Adrenal gland (tissue), 9 donors: ENCODE measurements at regions not wholly inside any gene's neighbourhood (a gene's known extent, or its start where the extent isn't known, plus 50 kb on each side); places are given as distances from the start of the nearest gene placed in this dataset.
A peak's percentile ranks its signal among the peaks of the same experiment; 100 is the strongest.

Experiments
- DNase-seq, 7 donors: peaks; one replicate each; pipeline ENCODE4 v3.0.0-alpha.2; 2019 to 2020
- H3K27ac ChIP-seq, 5 donors: fragments of 200-600 bp; sonication (generic) in 4 of 5; 1 replicate in 3 of 5; 2 replicates in 2 of 5; pipeline versions ENCODE4 v1.5.1 to v1.8.0; 2016 to 2020; ENCODE audit warnings: mild to moderate bottlenecking in 1 of 5
- H3K27me3 ChIP-seq: fragments of 200-600 bp; 2 replicates; pipeline ENCODE4 v1.8.0; 2021
- H3K36me3 ChIP-seq, 2 donors: fragments of 200-600 bp; replicated peaks in 1 of 2; 1 replicate in 1 of 2; 2 replicates in 1 of 2; pipeline versions ENCODE4 v1.5.1 to v1.8.0; 2018 to 2022
- H3K4me1 ChIP-seq, 2 donors: fragments of 200-600 bp; replicated peaks in 1 of 2; 1 replicate in 1 of 2; 2 replicates in 1 of 2; pipeline versions ENCODE4 v1.5.1 to v1.8.0; 2018 to 2021
- H3K4me3 ChIP-seq, 4 donors: fragments of 200-600 bp; sonication (generic) in 3 of 4; one replicate each; pipeline ENCODE4 v1.5.1; 2016 to 2018
- H3K9me3 ChIP-seq, 3 donors: fragments of 200-600 bp; sonication (generic) in 1 of 3; replicated peaks in 1 of 3; 1 replicate in 2 of 3; 2 replicates in 1 of 3; pipeline versions ENCODE4 v1.5.1 to v1.8.0; 2016 to 2021
- POLR2A ChIP-seq, 2 donors: fragments of 450-650 bp; IDR thresholded peaks; one replicate each; pipeline ENCODE4 v1.6.1; 2017; ENCODE audit warnings: antibody characterized with exemption in 2 of 2, mild to moderate bottlenecking in 2 of 2, moderate library complexity in 1 of 2
- WGBS, 4 donors: extraction: QIAGEN DNeasy Blood & Tissue Kit in 2 of 4; methylation state at CpG; one replicate each; pipeline versions ENCODE4 v1.1.5 to v1.1.7; 2013 to 2017; 5-methylcytosine and 5-hydroxymethylcytosine counted together
- intact Hi-C, 2 donors: fragments of 100-400 bp; cut with DNase I; formaldehyde crosslinking; loops; one replicate each; pipeline versions ENCODE4 v1.14.1 to v1.15.0; 2022 to 2023
- TF ChIP-seq, protein P1 (sequence below), 6 experiments: fragments of 450-650 bp in 4 of 6; fragments of 200-600 bp in 2 of 6; sonication (generic) in 1 of 6; IDR thresholded peaks; 1 replicate in 5 of 6; 2 replicates in 1 of 6; pipeline versions ENCODE4 v1.5.1 to v1.8.0; 2016 to 2021; ENCODE audit warnings: antibody characterized with exemption in 6 of 6, mild to moderate bottlenecking in 2 of 6, moderate library complexity in 1 of 6
- donor health status: healthy with polysubstance abuse.
- donor health status: Bipolar disorder and iron deficiency.
- donor health status: DM: yes; HTN: yes; CAD: no.
- donor health status: DM: no; HTN: no; CAD: no.
- donor health status: DM: no; HTN: no; CAD: no.

DNA sequence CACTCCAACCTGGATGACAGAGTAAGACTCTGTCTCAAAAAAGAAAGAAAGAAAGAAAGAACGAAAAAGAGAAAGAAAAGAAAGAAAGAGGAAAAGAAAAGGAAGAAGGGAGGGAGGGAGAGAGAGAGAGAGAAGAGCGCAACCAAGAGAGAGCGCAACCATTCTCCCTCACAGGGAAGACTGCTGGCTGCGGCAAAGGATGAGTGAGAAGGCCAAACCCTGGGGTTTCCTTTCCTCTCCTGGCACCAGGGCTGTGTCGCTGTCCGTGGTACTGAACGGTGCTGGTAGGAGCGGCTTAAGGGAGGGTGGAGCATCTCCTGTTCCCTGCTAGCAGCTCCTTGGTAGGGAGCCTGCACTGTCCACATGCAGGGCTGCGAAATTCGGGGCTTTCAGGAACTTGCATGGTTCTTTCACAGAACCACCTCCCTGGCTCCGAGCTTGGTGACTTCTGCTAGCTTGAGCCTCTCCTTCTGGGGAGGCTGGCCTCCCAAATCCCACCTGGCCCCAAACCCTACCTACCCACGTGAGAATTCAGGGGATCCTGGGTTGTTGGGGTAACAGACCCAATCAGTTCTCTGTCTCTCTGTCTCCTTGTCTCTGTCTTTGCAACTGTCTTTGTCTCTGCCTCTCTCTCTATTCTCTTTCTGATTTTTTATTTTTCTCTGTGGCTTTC lies 51.1 kb upstream of the ZNRF4 start:
- H3K9me3 ChIP-seq = no peaks in the 10 kb centered on the region
- 4 to 7% (median 6%) methylated on average over 11 to 12 of the region's 12 CpGs for WGBS, 4 donors
- peaks cover under 1% of the 10 kb centered on the region for H3K27me3 ChIP-seq
- peak; percentile 77 to 92 (median 89) for DNase-seq
- H3K36me3 ChIP-seq = no peaks in the 10 kb centered on the region
- H3K4me1 ChIP-seq = no peaks in the 10 kb centered on the region
- TF ChIP-seq, protein P1, sequence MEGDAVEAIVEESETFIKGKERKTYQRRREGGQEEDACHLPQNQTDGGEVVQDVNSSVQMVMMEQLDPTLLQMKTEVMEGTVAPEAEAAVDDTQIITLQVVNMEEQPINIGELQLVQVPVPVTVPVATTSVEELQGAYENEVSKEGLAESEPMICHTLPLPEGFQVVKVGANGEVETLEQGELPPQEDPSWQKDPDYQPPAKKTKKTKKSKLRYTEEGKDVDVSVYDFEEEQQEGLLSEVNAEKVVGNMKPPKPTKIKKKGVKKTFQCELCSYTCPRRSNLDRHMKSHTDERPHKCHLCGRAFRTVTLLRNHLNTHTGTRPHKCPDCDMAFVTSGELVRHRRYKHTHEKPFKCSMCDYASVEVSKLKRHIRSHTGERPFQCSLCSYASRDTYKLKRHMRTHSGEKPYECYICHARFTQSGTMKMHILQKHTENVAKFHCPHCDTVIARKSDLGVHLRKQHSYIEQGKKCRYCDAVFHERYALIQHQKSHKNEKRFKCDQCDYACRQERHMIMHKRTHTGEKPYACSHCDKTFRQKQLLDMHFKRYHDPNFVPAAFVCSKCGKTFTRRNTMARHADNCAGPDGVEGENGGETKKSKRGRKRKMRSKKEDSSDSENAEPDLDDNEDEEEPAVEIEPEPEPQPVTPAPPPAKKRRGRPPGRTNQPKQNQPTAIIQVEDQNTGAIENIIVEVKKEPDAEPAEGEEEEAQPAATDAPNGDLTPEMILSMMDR (IDR thresholded peaks at IDR 0.05) = no peak
- TF ChIP-seq POLR2A (IDR thresholded peaks at IDR 0.05) = no peak
- intact Hi-C loops = no loop called here
- no peak overlapping the region for H3K4me3 ChIP-seq
- no peak overlapping the region for H3K27ac ChIP-seq
